OCI-LY1 (cell line): ENCODE measurements at regions not wholly inside any gene's neighbourhood (a gene's known extent, or its start where the extent isn't known, plus 50 kb on each side); places are given as distances from the start of the nearest gene placed in this dataset.

ENCODE experiments used
- EZH2 ChIP-seq: fragments of 200-600 bp; sonication (generic), shearing (Covaris generic); IDR thresholded peaks from 2 replicates; pipeline ENCODE4 v1.8.0; 2017; ENCODE audit warnings: borderline replicate concordance, mixed run types, mild to moderate bottlenecking, antibody characterized with exemption, low read length, moderate library complexity, mixed read lengths
- TF ChIP-seq, protein P1 (sequence below): fragments of 200-600 bp; sonication (generic), shearing (Covaris generic); IDR thresholded peaks from 2 replicates; pipeline ENCODE4 v1.5.1; 2017; ENCODE audit warnings: mild to moderate bottlenecking, antibody characterized with exemption, low read length, moderate library complexity, mixed read lengths

DNA sequence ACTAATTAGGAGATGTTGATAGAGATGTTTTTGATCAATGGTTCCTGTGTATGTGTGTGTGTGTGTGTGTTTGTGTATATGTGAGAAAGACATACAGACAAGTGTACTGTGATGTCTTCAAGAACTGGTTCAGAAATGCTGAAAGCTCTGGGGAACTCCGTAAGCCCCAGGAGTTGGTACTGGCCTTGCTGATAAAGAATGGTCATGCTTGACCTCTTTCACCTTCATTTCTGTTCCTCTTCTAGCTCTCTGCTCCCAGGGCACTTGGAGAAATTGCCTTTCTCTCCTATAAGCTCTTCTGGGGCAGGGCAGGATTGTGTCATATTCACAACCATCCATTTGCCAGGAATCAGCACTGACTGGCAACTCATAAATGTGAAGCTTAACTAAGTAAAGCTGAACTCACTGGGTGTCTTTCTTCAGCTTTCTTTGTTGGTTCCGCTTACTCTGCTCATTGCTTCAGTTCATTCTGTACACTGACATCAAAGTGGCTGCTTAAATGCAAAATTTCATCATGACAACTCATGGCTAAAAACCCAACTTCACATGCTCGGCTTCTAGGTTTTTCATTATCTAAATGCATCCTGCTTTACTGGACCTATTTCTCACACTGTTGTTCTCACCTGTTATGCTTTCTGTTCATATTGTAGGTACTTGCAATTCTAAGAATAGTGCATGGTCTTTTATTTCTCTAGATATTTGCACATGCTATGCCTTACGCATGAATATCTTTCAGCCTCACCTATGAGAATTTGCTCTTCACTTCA, 162.1 kb upstream of the LYSMD4 start:
- TF ChIP-seq, protein P1, sequence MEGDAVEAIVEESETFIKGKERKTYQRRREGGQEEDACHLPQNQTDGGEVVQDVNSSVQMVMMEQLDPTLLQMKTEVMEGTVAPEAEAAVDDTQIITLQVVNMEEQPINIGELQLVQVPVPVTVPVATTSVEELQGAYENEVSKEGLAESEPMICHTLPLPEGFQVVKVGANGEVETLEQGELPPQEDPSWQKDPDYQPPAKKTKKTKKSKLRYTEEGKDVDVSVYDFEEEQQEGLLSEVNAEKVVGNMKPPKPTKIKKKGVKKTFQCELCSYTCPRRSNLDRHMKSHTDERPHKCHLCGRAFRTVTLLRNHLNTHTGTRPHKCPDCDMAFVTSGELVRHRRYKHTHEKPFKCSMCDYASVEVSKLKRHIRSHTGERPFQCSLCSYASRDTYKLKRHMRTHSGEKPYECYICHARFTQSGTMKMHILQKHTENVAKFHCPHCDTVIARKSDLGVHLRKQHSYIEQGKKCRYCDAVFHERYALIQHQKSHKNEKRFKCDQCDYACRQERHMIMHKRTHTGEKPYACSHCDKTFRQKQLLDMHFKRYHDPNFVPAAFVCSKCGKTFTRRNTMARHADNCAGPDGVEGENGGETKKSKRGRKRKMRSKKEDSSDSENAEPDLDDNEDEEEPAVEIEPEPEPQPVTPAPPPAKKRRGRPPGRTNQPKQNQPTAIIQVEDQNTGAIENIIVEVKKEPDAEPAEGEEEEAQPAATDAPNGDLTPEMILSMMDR: no peak
- no peak for TF ChIP-seq EZH2
